ENCODE measurements at regions not wholly inside any gene's neighbourhood (a gene's known extent, or its start where the extent isn't known, plus 50 kb on each side); places are given as distances from the start of the nearest gene placed in this dataset.
A peak's percentile ranks its signal among the peaks of the same experiment; 100 is the strongest.

GRCh38 chr5:74232276-74232675 lies 408.3 kb downstream of the ENC1 start (continued):
- TF ChIP-seq MEF2B (IDR thresholded peaks at IDR 0.05; ENCODE audit: partially characterized antibody, poor library complexity, severe bottlenecking) (no peak), SREBF2 (IDR thresholded peaks at IDR 0.05; ENCODE audit: low read length) (no peak)

- ChIA-PET RAD21 (ENCODE audit: unreplicated experiment) (no interaction called here), POLR2A (no interaction called here), SMC1A (ENCODE audit: uncharacterized antibody, unreplicated experiment) (interaction anchor here (1.0 kb wide), 1 partner anchor 8 kb away, joined by 3 read pairs; no protein-coding TSS in a partner anchor), CTCF (no interaction called here)
- no TSS peak for BruUV-seq (replicated peaks)
- H3K4me2 ChIP-seq (ENCODE audit: control insufficient read depth, insufficient read depth): no peak overlapping the region
- H3K36me3 ChIP-seq (ENCODE audit: control insufficient read depth in 2 of 2, insufficient read depth in 2 of 2, low read length in 1 of 2): no peaks in the 10 kb centered on the region
- no peak overlapping the region for H3K9ac ChIP-seq (ENCODE audit: control insufficient read depth, insufficient read depth, low read length)
- no peaks in the 10 kb centered on the region for H3K4me1 ChIP-seq (ENCODE audit: control insufficient read depth, insufficient read depth, low read length)
- FAIRE-seq: no peak
- in situ Hi-C loops (cut with MboI) (no loop called here), intact Hi-C loops (cut with micrococcal nuclease; ENCODE audit: unreplicated experiment) (no loop called here)
- no peak overlapping the region for H3K27ac ChIP-seq (ENCODE audit: control insufficient read depth, insufficient read depth)
- H3K27me3 ChIP-seq (replicated peaks in 1 of 2; ENCODE audit: control insufficient read depth in 2 of 2, insufficient read depth in 2 of 2, low read length in 1 of 2): no peaks in the 10 kb centered on the region; a peak in 1 of 4 replicates
- H3K4me3 ChIP-seq: no peak overlapping the region
- peak overlapping the region; percentile 21; the same call in 1 of the 2 replicates for H2AFZ ChIP-seq (ENCODE audit: control insufficient read depth, low read depth, low read length)
- no peak for DNase-seq (ENCODE audit: low read depth, low spot score)
- no peaks in the 10 kb centered on the region for H3K79me2 ChIP-seq (ENCODE audit: control insufficient read depth, insufficient read depth, low read length)
- TF ChIP-seq IRF3 (IDR thresholded peaks at IDR 0.05): no peak
- TF ChIP-seq ZNF622 (IDR thresholded peaks at IDR 0.05): no peak
- TF ChIP-seq YBX1 (IDR thresholded peaks at IDR 0.05): no peak
- no peak for TF ChIP-seq BHLHE40 (IDR thresholded peaks at IDR 0.05; ENCODE audit: borderline replicate concordance in 1 of 2, low read depth in 2 of 2, low read length in 1 of 2)
- no peak for ATAC-seq
- WGBS (ENCODE audit: insufficient coverage, insufficient replicate concordance, low lambda C conversion rate, missing lambda C conversion rate): 0% methylated on average over 5 of the region's 5 CpGs
- no peaks in the 10 kb centered on the region for H3K9me3 ChIP-seq (replicated peaks; ENCODE audit: control insufficient read depth, insufficient read depth, low read length)
- H4K20me1 ChIP-seq (ENCODE audit: control insufficient read depth, insufficient read depth): no peaks in the 10 kb centered on the region
Observed at GRCh38 chr5:74231697-74232096, 408.8 kb downstream of the ENC1 start.
